DOHH2 (cell line): ENCODE measurements at regions not wholly inside any gene's neighbourhood (a gene's known extent, or its start where the extent isn't known, plus 50 kb on each side); places are given as distances from the start of the nearest gene placed in this dataset.

Source experiments
- EZH2phosphoT487 ChIP-seq: fragments of 200-600 bp; sonication (generic); IDR thresholded peaks from 2 replicates; pipeline ENCODE4 v1.6.1; 2017; ENCODE audit warnings: borderline replicate concordance, mild to moderate bottlenecking, antibody characterized with exemption, low read length, moderate library complexity, mixed read lengths
- TF ChIP-seq, protein P1 (sequence below): fragments of 200-600 bp; sonication (generic); IDR thresholded peaks from one replicate; pipeline ENCODE4 v1.5.1; 2014; ENCODE audit warnings: antibody characterized with exemption, mild to moderate bottlenecking, low read depth, low read length; ENCODE audit not compliant: poor library complexity, severe bottlenecking

DNA sequence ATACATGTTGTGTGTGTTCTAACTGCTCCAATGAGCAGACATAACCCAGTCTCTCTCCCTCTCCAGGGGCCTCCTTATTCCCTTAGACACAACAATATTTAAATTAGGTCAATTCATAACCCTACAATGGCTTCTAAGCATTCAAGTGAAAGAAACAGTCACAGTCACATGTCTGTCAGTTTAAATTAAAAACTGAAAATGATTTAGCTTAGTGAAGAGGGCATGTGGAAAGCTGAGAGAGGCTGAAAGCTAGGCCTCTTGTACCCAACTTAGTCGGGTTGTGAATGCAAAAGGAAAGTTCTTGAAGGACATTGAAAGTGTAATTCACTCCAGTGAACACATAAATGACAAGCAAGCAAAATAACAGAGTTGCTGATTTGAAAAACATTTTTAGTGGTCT is 1519.6 kb downstream of the OTOL1 start:
- TF ChIP-seq, protein P1, sequence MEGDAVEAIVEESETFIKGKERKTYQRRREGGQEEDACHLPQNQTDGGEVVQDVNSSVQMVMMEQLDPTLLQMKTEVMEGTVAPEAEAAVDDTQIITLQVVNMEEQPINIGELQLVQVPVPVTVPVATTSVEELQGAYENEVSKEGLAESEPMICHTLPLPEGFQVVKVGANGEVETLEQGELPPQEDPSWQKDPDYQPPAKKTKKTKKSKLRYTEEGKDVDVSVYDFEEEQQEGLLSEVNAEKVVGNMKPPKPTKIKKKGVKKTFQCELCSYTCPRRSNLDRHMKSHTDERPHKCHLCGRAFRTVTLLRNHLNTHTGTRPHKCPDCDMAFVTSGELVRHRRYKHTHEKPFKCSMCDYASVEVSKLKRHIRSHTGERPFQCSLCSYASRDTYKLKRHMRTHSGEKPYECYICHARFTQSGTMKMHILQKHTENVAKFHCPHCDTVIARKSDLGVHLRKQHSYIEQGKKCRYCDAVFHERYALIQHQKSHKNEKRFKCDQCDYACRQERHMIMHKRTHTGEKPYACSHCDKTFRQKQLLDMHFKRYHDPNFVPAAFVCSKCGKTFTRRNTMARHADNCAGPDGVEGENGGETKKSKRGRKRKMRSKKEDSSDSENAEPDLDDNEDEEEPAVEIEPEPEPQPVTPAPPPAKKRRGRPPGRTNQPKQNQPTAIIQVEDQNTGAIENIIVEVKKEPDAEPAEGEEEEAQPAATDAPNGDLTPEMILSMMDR = no peak
- TF ChIP-seq EZH2phosphoT487 = no peak
